ENCODE measurements at regions not wholly inside any gene's neighbourhood (a gene's known extent, or its start where the extent isn't known, plus 50 kb on each side); places are given as distances from the start of the nearest gene placed in this dataset.
A peak's percentile ranks its signal among the peaks of the same experiment; 100 is the strongest.

GRCh38 chr10:94043431-94043990 lies 49.8 kb downstream of the PLCE1 start:
- no peak for DNase-seq (ENCODE audit: low spot score)

GRCh38 chr10:94046098-94046497 lies 52.4 kb downstream of the PLCE1 start:
- no peak for DNase-seq (ENCODE audit: low spot score)

GRCh38 chr10:94047293-94047692 lies 53.6 kb downstream of the PLCE1 start:
- DNase-seq (ENCODE audit: low spot score): no peak

GRCh38 chr10:94049911-94050310 lies 56.2 kb downstream of the PLCE1 start:
- no peak for DNase-seq (ENCODE audit: low spot score)

- no peak for DNase-seq (ENCODE audit: low spot score)
Observed at GRCh38 chr10:94052281-94052680, 58.5 kb downstream of the PLCE1 start.

GRCh38 chr10:94052866-94053791 lies 59.4 kb downstream of the PLCE1 start:
- no peak for DNase-seq (ENCODE audit: low spot score)

- DNase-seq (ENCODE audit: low spot score): no peak
Observed at GRCh38 chr10:94059178-94059883, 65.6 kb downstream of the PLCE1 start.

GRCh38 chr10:94061026-94061425 lies 67.3 kb downstream of the PLCE1 start:
- no peak for DNase-seq (ENCODE audit: low spot score)

GRCh38 chr10:94062611-94063010 lies 68.9 kb downstream of the PLCE1 start:
- DNase-seq (ENCODE audit: low spot score): no peak

- DNase-seq (ENCODE audit: low spot score): no peak
Observed at GRCh38 chr10:94065362-94065761, 71.6 kb downstream of the PLCE1 start.

- no peak for DNase-seq (ENCODE audit: low spot score)
Observed at GRCh38 chr10:94065787-94066186, 72.1 kb downstream of the PLCE1 start.

- peak; percentile 55 for DNase-seq (ENCODE audit: low spot score)
Observed at GRCh38 chr10:94066411-94066810, 72.7 kb downstream of the PLCE1 start.

- peak; percentile 18 for DNase-seq (ENCODE audit: low spot score)
Observed at GRCh38 chr10:94069884-94070283, 76.2 kb downstream of the PLCE1 start.

GRCh38 chr10:94074462-94074861 lies 80.7 kb downstream of the PLCE1 start:
- no peak for DNase-seq (ENCODE audit: low spot score)

GRCh38 chr10:94075506-94075905 lies 81.8 kb downstream of the PLCE1 start:
- DNase-seq (ENCODE audit: low spot score): no peak

GRCh38 chr10:94076325-94076841 lies 82.7 kb downstream of the PLCE1 start:
- DNase-seq (ENCODE audit: low spot score): peak; percentile 9

- no peak for DNase-seq (ENCODE audit: low spot score)
Observed at GRCh38 chr10:94077042-94077441, 83.3 kb downstream of the PLCE1 start.

GRCh38 chr10:94080108-94080507 lies 86.4 kb downstream of the PLCE1 start:
- no peak for DNase-seq (ENCODE audit: low spot score)

GRCh38 chr10:94083662-94084265 lies 90.0 kb downstream of the PLCE1 start:
- no peak for DNase-seq (ENCODE audit: low spot score)

GRCh38 chr10:94084344-94084743 lies 90.6 kb downstream of the PLCE1 start:
- no peak for DNase-seq (ENCODE audit: low spot score)

- no peak for DNase-seq (ENCODE audit: low spot score)
Observed at GRCh38 chr10:94085288-94085687, 91.6 kb downstream of the PLCE1 start.
